ENCODE measurements at regions not wholly inside any gene's neighbourhood (a gene's known extent, or its start where the extent isn't known, plus 50 kb on each side); places are given as distances from the start of the nearest gene placed in this dataset.

GRCh38 chr5:145068721-145069120 is 766.4 kb downstream of the PRELID2 start:
- TF ChIP-seq CTCF (conservative IDR thresholded peaks at IDR 0.05; ENCODE audit: low read depth in 2 of 2): no peak
- no peak for TF ChIP-seq POLR2AphosphoS5 (IDR thresholded peaks at IDR 0.05; ENCODE audit: low read depth)
- no peak for TF ChIP-seq JUNB (IDR thresholded peaks at IDR 0.05; ENCODE audit: unreplicated experiment)
- no peak for TF ChIP-seq REST (IDR thresholded peaks at IDR 0.05; ENCODE audit: unreplicated experiment)
- TF ChIP-seq EZH2 (IDR thresholded peaks at IDR 0.05; ENCODE audit: low read depth, unreplicated experiment): no peak
- no peak for TF ChIP-seq CREB1 (CRISPR knock-in tag; IDR thresholded peaks at IDR 0.05; ENCODE audit: low read depth)
- TF ChIP-seq EZH2phosphoT487 (IDR thresholded peaks at IDR 0.05; ENCODE audit: unreplicated experiment): no peak
- TF ChIP-seq ETS1 (IDR thresholded peaks at IDR 0.05): no peak
- no peak for TF ChIP-seq NANOG (IDR thresholded peaks at IDR 0.05; ENCODE audit: borderline replicate concordance)

All from GM23338 (cell line).